ENCODE measurements at regions not wholly inside any gene's neighbourhood (a gene's known extent, or its start where the extent isn't known, plus 50 kb on each side); places are given as distances from the start of the nearest gene placed in this dataset.

- TF ChIP-seq, protein P1, sequence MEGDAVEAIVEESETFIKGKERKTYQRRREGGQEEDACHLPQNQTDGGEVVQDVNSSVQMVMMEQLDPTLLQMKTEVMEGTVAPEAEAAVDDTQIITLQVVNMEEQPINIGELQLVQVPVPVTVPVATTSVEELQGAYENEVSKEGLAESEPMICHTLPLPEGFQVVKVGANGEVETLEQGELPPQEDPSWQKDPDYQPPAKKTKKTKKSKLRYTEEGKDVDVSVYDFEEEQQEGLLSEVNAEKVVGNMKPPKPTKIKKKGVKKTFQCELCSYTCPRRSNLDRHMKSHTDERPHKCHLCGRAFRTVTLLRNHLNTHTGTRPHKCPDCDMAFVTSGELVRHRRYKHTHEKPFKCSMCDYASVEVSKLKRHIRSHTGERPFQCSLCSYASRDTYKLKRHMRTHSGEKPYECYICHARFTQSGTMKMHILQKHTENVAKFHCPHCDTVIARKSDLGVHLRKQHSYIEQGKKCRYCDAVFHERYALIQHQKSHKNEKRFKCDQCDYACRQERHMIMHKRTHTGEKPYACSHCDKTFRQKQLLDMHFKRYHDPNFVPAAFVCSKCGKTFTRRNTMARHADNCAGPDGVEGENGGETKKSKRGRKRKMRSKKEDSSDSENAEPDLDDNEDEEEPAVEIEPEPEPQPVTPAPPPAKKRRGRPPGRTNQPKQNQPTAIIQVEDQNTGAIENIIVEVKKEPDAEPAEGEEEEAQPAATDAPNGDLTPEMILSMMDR (IDR thresholded peaks at IDR 0.05), result no peak
- TF ChIP-seq POLR2A (IDR thresholded peaks at IDR 0.05) (no peak), EP300 (IDR thresholded peaks at IDR 0.05) (no peak)
These were observed 131.7 kb upstream of the SOX9 start for GRCh38 chr17:71989117-71989516.

Measured in ovary (tissue), 3 donors.